HCT116 (cell line): ENCODE measurements at regions not wholly inside any gene's neighbourhood (a gene's known extent, or its start where the extent isn't known, plus 50 kb on each side); places are given as distances from the start of the nearest gene placed in this dataset.

Experiments used
- ATAC-seq: fragments of 200-7000 bp; cut with Tn5 transposase; 2 replicates; pipeline ENCODE4 v1.9.1; 2020; ENCODE audit warnings: mild to moderate bottlenecking, moderate library complexity
- BruUV-seq: library from RNA; stranded (reverse); fragments of 400-500 nt; replicated peaks from 2 replicates; lab custom pipeline; 2021; lab: Mats Ljungman, UMichigan
- CTCF ChIA-PET: fragments of 300-600 bp; sonication (Branson Sonifier 250); formaldehyde crosslinking; loops from one replicate; lab custom pipeline; 2021; ENCODE audit warnings: antibody characterized with exemption; lab: Charles Lee
- POLR2A ChIA-PET: fragments of 300-600, 350-600 bp; sonication (Branson Sonifier 250); formaldehyde crosslinking; loops from one replicate; lab custom pipeline; 2021; ENCODE audit warnings: antibody characterized with exemption; lab: Charles Lee
- RAD21 ChIA-PET, 2 experiments: fragments of 300-600 bp; sonication (Branson Sonifier 250); formaldehyde crosslinking; loops; one replicate each; lab custom pipeline; 2023; ENCODE audit warnings: low total read pairs in 2 of 2; ENCODE audit not compliant: uncharacterized antibody in 2 of 2, unreplicated experiment in 2 of 2, low non-redundant PET in 1 of 2; lab: Charles Lee
- DNase-seq: peaks from one replicate; pipeline ENCODE4 v3.0.0-alpha.2; 2010; ENCODE audit warnings: low read depth, low spot score
- H2AFZ ChIP-seq: fragments of 200-600 bp; shearing (Covaris generic), sonication (generic); 2 replicates; pipeline ENCODE4 v1.6.1; 2017; ENCODE audit warnings: low read depth, mixed run types, mixed read lengths, antibody characterized with exemption, low read length; ENCODE audit not compliant: poor library complexity, severe bottlenecking
- H3K27ac ChIP-seq: 2 replicates; pipeline ENCODE4 v1.5.1; 2012; ENCODE audit warnings: low read depth, low read length
- H3K27me3 ChIP-seq: fragments of 200-600 bp; sonication (generic); 2 replicates; pipeline ENCODE4 v1.6.1; 2016; ENCODE audit warnings: mixed run types, low read length, mixed read lengths; ENCODE audit not compliant: insufficient read depth
- H3K36me3 ChIP-seq, 2 experiments: fragments of 200-500 bp in 1 of 2; fragments of 200-600 bp in 1 of 2; sonication (Bioruptor generic) in 1 of 2; sonication (generic) in 1 of 2; 2 replicates each; pipeline versions ENCODE4 v1.5.1 to v1.6.1; 2014 to 2016; ENCODE audit warnings: low read length in 2 of 2, inconsistent platforms in 1 of 2, mixed read lengths in 1 of 2, mixed run types in 1 of 2; ENCODE audit not compliant: insufficient read depth in 2 of 2, control insufficient read depth in 1 of 2
- H3K4me1 ChIP-seq, 2 experiments: fragments of 200-600 bp in 1 of 2; sonication (generic) in 1 of 2; 2 replicates each; pipeline versions ENCODE4 v1.5.1 to v1.6.1; 2012 to 2017; ENCODE audit warnings: low read length in 2 of 2, inconsistent platforms in 1 of 2, mild to moderate bottlenecking in 1 of 2, mixed read lengths in 1 of 2, mixed run types in 1 of 2, moderate library complexity in 1 of 2; ENCODE audit not compliant: insufficient read depth in 2 of 2, control insufficient read depth in 1 of 2
- H3K4me2 ChIP-seq: fragments of 200-600 bp; sonication (generic); 2 replicates; pipeline ENCODE4 v1.6.1; 2017; ENCODE audit warnings: mixed run types, low read length, mixed read lengths
- H3K4me3 ChIP-seq, 2 experiments: fragments of 200-600 bp in 1 of 2; sonication (generic) in 1 of 2; replicated peaks in 1 of 2; 2 replicates each; pipeline ENCODE4 v1.5.1; 2011 to 2016; ENCODE audit warnings: low read length in 2 of 2, control low read depth in 1 of 2, low read depth in 1 of 2, mild to moderate bottlenecking in 1 of 2, mixed read lengths in 1 of 2, mixed run types in 1 of 2
- H3K79me2 ChIP-seq: fragments of 200-600 bp; sonication (generic); 2 replicates; pipeline ENCODE4 v1.6.1; 2017; ENCODE audit warnings: mild to moderate bottlenecking, mixed run types, low read length, moderate library complexity, mixed read lengths; ENCODE audit not compliant: insufficient read depth
- H3K9ac ChIP-seq: fragments of 200-600 bp; sonication (generic); 2 replicates; pipeline ENCODE4 v1.6.1; 2016; ENCODE audit warnings: low read length, mixed read lengths
- H3K9me2 ChIP-seq: fragments of 200-600 bp; sonication (generic), shearing (Covaris generic); 2 replicates; pipeline ENCODE4 v1.6.1; 2017; ENCODE audit warnings: mixed run types, mild to moderate bottlenecking, moderate library complexity; ENCODE audit not compliant: insufficient read depth
- H3K9me3 ChIP-seq, 2 experiments: fragments of 200-500 bp in 1 of 2; fragments of 200-600 bp in 1 of 2; sonication (Bioruptor generic) in 1 of 2; sonication (generic) in 1 of 2; 2 replicates each; pipeline ENCODE4 v1.6.1; 2014 to 2017; ENCODE audit warnings: low read length in 2 of 2, mixed read lengths in 2 of 2, inconsistent platforms in 1 of 2, low read depth in 1 of 2, mild to moderate bottlenecking in 1 of 2, mixed run types in 1 of 2, moderate library complexity in 1 of 2; ENCODE audit not compliant: control insufficient read depth in 1 of 2, insufficient read depth in 1 of 2
- H4K20me1 ChIP-seq: fragments of 200-600 bp; sonication (generic), shearing (Covaris generic); 2 replicates; pipeline ENCODE4 v1.6.1; 2017; ENCODE audit warnings: mixed run types, mild to moderate bottlenecking, moderate library complexity; ENCODE audit not compliant: insufficient read depth
- CBX3 ChIP-seq: IDR thresholded peaks from 2 replicates; pipeline ENCODE4 v1.6.1; 2012; ENCODE audit warnings: low read depth
- CEBPB ChIP-seq: IDR thresholded peaks from 2 replicates; pipeline ENCODE4 v1.6.1; 2012; ENCODE audit warnings: low read depth
- EGR1 ChIP-seq: IDR thresholded peaks from 2 replicates; pipeline ENCODE4 v1.6.1; 2012; ENCODE audit warnings: low read depth
- EZH2phosphoT487 ChIP-seq: fragments of 200-600 bp; IDR thresholded peaks from 2 replicates; pipeline ENCODE4 v1.6.1; 2018; ENCODE audit warnings: antibody characterized with exemption, borderline replicate concordance
- FOSL1 ChIP-seq: IDR thresholded peaks from 2 replicates; pipeline ENCODE4 v1.6.1; 2012; ENCODE audit warnings: low read depth
- POLR2A ChIP-seq: IDR thresholded peaks from 2 replicates; pipeline ENCODE4 v1.7.0; 2011; ENCODE audit warnings: borderline replicate concordance; ENCODE audit not compliant: insufficient read depth, insufficient read length; ENCODE audit errors: extremely low read depth
- SIN3A ChIP-seq: IDR thresholded peaks from 2 replicates; pipeline ENCODE4 v1.6.1; 2012; ENCODE audit warnings: low read depth
- SP1 ChIP-seq: IDR thresholded peaks from 2 replicates; pipeline ENCODE4 v1.6.1; 2012; ENCODE audit warnings: low read depth
- YY1 ChIP-seq: IDR thresholded peaks from 2 replicates; pipeline ENCODE4 v1.6.1; 2011; ENCODE audit warnings: low read length, low read depth, moderate library complexity, mild to moderate bottlenecking; ENCODE audit not compliant: insufficient replicate concordance; ENCODE audit errors: extremely low read depth
- intact Hi-C: fragments of 100-400 bp; cut with micrococcal nuclease; formaldehyde crosslinking; loops from 2 replicates; pipeline ENCODE4 v1.10.0; 2022
- TF ChIP-seq, protein P1 (sequence below): IDR thresholded peaks from 2 replicates; pipeline ENCODE4 v1.6.1; 2012; ENCODE audit warnings: low read depth
- TF ChIP-seq, protein P2 (sequence below): IDR thresholded peaks from 2 replicates; pipeline ENCODE4 v1.6.1; 2012
- TF ChIP-seq, protein P3 (sequence below), 3 experiments: fragments of 200-600 bp in 1 of 3; sonication (generic) in 1 of 3; IDR thresholded peaks in 2 of 3; conservative IDR thresholded peaks in 1 of 3; 2 replicates each; pipeline ENCODE4 v1.5.1; 2012 to 2017; ENCODE audit warnings: low read depth in 2 of 3, low read length in 2 of 3, antibody characterized with exemption in 1 of 3, borderline replicate concordance in 1 of 3, control low read depth in 1 of 3, mild to moderate bottlenecking in 1 of 3, mixed read lengths in 1 of 3, mixed run types in 1 of 3, moderate library complexity in 1 of 3; ENCODE audit not compliant: insufficient read depth in 1 of 3

DNA sequence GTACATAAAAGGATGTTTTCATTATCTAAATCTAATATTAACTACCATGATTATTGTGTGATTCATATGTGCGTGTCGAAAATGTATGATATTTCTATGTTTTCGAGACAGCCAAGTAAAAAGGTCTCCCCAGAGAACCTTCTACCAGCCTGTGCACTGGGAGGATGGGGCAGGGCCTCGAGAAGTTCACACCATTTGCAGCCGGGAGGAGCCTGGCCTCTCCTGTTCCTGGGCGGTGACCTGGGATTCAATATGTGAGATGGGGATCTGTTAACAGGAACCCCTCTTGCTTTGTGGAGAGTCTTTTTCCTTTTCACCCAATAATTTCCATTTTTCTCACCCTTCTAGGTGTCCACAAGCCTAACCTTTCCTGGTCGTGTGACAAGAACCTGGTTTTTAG, 189.3 kb downstream of the IPO8 start:
- Histone ChIP-seq H3K9me3 (no peaks in the 10 kb centered on the region), H3K4me2 (no peak overlapping the region), H3K4me3 (no peak overlapping the region), H3K79me2 (no peaks in the 10 kb centered on the region), H4K20me1 (no peaks in the 10 kb centered on the region), H3K27me3 (no peaks in the 10 kb centered on the region), H2AFZ (no peak overlapping the region), H3K27ac (no peak overlapping the region), H3K9me2 (no peaks in the 10 kb centered on the region), H3K4me1 (no peaks in the 10 kb centered on the region), H3K9ac (no peak overlapping the region), H3K36me3 (no peaks in the 10 kb centered on the region)
- CTCF ChIA-PET, result no interaction called here
- intact Hi-C loops, result no loop called here
- no peak for ATAC-seq
- TF ChIP-seq YY1 (no peak), EGR1 (no peak), SP1 (no peak), SIN3A (no peak)
- TF ChIP-seq, protein P1, sequence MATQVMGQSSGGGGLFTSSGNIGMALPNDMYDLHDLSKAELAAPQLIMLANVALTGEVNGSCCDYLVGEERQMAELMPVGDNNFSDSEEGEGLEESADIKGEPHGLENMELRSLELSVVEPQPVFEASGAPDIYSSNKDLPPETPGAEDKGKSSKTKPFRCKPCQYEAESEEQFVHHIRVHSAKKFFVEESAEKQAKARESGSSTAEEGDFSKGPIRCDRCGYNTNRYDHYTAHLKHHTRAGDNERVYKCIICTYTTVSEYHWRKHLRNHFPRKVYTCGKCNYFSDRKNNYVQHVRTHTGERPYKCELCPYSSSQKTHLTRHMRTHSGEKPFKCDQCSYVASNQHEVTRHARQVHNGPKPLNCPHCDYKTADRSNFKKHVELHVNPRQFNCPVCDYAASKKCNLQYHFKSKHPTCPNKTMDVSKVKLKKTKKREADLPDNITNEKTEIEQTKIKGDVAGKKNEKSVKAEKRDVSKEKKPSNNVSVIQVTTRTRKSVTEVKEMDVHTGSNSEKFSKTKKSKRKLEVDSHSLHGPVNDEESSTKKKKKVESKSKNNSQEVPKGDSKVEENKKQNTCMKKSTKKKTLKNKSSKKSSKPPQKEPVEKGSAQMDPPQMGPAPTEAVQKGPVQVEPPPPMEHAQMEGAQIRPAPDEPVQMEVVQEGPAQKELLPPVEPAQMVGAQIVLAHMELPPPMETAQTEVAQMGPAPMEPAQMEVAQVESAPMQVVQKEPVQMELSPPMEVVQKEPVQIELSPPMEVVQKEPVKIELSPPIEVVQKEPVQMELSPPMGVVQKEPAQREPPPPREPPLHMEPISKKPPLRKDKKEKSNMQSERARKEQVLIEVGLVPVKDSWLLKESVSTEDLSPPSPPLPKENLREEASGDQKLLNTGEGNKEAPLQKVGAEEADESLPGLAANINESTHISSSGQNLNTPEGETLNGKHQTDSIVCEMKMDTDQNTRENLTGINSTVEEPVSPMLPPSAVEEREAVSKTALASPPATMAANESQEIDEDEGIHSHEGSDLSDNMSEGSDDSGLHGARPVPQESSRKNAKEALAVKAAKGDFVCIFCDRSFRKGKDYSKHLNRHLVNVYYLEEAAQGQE, result no peak
- RAD21 ChIA-PET, result no interaction called here
- POLR2A ChIA-PET, result no interaction called here
- no TSS peak for BruUV-seq
- DNase-seq, result no peak

DNA sequence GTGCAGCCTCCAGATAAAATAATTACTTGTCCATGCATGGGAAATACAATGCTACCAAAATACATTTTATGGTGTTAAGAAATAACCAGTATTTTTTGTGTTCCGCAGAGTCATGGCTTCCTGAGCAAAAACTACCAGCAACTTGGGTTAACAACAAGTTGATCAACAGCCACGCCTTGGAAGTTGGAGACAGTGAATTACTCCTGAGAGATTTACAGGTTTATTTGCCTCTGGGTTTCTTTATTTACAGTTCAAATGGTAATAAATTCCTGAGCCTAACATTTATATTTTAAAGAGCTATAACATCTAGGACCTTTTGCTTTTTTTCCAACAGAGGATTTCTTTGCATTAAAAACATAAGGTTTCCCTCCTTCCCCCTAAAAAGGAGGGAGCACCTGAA, 194.0 kb downstream of the IPO8 start:
- H3K36me3 ChIP-seq, result no peaks in the 10 kb centered on the region
- no peaks in the 10 kb centered on the region for H3K4me1 ChIP-seq
- H2AFZ ChIP-seq, result no peak overlapping the region
- POLR2A ChIA-PET, result no interaction called here
- TF ChIP-seq, protein P2, sequence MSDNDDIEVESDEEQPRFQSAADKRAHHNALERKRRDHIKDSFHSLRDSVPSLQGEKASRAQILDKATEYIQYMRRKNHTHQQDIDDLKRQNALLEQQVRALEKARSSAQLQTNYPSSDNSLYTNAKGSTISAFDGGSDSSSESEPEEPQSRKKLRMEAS, result no peak
- no peak for TF ChIP-seq CBX3
- TF ChIP-seq FOSL1, result no peak
- TF ChIP-seq, protein P3, sequence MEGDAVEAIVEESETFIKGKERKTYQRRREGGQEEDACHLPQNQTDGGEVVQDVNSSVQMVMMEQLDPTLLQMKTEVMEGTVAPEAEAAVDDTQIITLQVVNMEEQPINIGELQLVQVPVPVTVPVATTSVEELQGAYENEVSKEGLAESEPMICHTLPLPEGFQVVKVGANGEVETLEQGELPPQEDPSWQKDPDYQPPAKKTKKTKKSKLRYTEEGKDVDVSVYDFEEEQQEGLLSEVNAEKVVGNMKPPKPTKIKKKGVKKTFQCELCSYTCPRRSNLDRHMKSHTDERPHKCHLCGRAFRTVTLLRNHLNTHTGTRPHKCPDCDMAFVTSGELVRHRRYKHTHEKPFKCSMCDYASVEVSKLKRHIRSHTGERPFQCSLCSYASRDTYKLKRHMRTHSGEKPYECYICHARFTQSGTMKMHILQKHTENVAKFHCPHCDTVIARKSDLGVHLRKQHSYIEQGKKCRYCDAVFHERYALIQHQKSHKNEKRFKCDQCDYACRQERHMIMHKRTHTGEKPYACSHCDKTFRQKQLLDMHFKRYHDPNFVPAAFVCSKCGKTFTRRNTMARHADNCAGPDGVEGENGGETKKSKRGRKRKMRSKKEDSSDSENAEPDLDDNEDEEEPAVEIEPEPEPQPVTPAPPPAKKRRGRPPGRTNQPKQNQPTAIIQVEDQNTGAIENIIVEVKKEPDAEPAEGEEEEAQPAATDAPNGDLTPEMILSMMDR (IDR thresholded peaks at IDR 0.05 in 2 of 3, conservative IDR thresholded peaks at IDR 0.05 in 1 of 3; ENCODE audit: borderline replicate concordance in 1 of 3, insufficient read depth in 1 of 3, low read depth in 2 of 3, low read length in 2 of 3), result no peak
- TF ChIP-seq POLR2A, result no peak
- TF ChIP-seq EZH2phosphoT487, result no peak
- TF ChIP-seq CEBPB, result no peak
- H4K20me1 ChIP-seq, result no peaks in the 10 kb centered on the region
- intact Hi-C loops, result no loop called here
- H3K4me2 ChIP-seq, result no peak overlapping the region
- no peaks in the 10 kb centered on the region for H3K27me3 ChIP-seq
- no peak overlapping the region for H3K27ac ChIP-seq
- no peak for DNase-seq
- H3K9me2 ChIP-seq, result no peaks in the 10 kb centered on the region
- no peak overlapping the region for H3K9ac ChIP-seq
- RAD21 ChIA-PET, result no interaction called here
- no peaks in the 10 kb centered on the region for H3K79me2 ChIP-seq
- CTCF ChIA-PET, result no interaction called here
- H3K4me3 ChIP-seq, result no peak overlapping the region
- BruUV-seq, result no TSS peak
- no peak for ATAC-seq
- H3K9me3 ChIP-seq, result no peaks in the 10 kb centered on the region
